CD14-positive monocyte (primary cell): ENCODE measurements at regions not wholly inside any gene's neighbourhood (a gene's known extent, or its start where the extent isn't known, plus 50 kb on each side); places are given as distances from the start of the nearest gene placed in this dataset.

Experiments
- DNase-seq, 3 donors: peaks; one replicate each; pipeline ENCODE4 v3.0.0-alpha.2; 2011 to 2022
- H2AFZ ChIP-seq: 2 replicates; pipeline ENCODE4 v1.6.0; 2012; ENCODE audit warnings: mild to moderate bottlenecking, low read depth, low read length, inconsistent platforms; ENCODE audit not compliant: insufficient read depth, poor library complexity, severe bottlenecking
- H3K27ac ChIP-seq, 2 donors: 1 replicate in 1 of 2; 2 replicates in 1 of 2; pipeline ENCODE4 v1.5.1; 2012 to 2013; ENCODE audit warnings: low read length in 2 of 2, control low read depth in 1 of 2, inconsistent platforms in 1 of 2, low read depth in 1 of 2, mild to moderate bottlenecking in 1 of 2
- H3K27me3 ChIP-seq, 2 donors: one replicate each; pipeline versions ENCODE4 v1.6.0 to v1.6.1; 2011 to 2013; ENCODE audit warnings: low read length in 2 of 2; ENCODE audit not compliant: control insufficient read depth in 2 of 2, insufficient read depth in 2 of 2
- H3K36me3 ChIP-seq, 2 donors: replicated peaks in 1 of 2; 1 replicate in 1 of 2; 2 replicates in 1 of 2; pipeline versions ENCODE4 v1.5.1 to v1.6.1; 2012 to 2013; ENCODE audit warnings: low read length in 2 of 2, control low read depth in 1 of 2, inconsistent platforms in 1 of 2, mild to moderate bottlenecking in 1 of 2; ENCODE audit not compliant: insufficient read depth in 2 of 2, control insufficient read depth in 1 of 2
- H3K4me1 ChIP-seq, 2 donors: 1 replicate in 1 of 2; 2 replicates in 1 of 2; pipeline versions ENCODE4 v1.5.1 to v1.6.1; 2012 to 2013; ENCODE audit warnings: low read length in 2 of 2, control low read depth in 1 of 2, inconsistent platforms in 1 of 2, mild to moderate bottlenecking in 1 of 2, moderate library complexity in 1 of 2; ENCODE audit not compliant: insufficient read depth in 2 of 2, control insufficient read depth in 1 of 2
- H3K4me2 ChIP-seq: replicated peaks from 2 replicates; pipeline ENCODE3; 2012; ENCODE audit warnings: low read length, moderate library complexity, mild to moderate bottlenecking; ENCODE audit not compliant: poor library complexity, severe bottlenecking; ENCODE audit errors: extremely low read depth
- H3K4me3 ChIP-seq, 3 experiments: fragments of 200-600 bp in 1 of 3; sonication (generic) in 1 of 3; replicated peaks in 1 of 3; 1 replicate in 2 of 3; 2 replicates in 1 of 3; pipeline ENCODE4 v1.5.1; 2011 to 2013; ENCODE audit warnings: low read length in 3 of 3, mild to moderate bottlenecking in 3 of 3, control low read depth in 2 of 3, low read depth in 2 of 3, inconsistent platforms in 1 of 3, moderate library complexity in 1 of 3
- H3K79me2 ChIP-seq: 2 replicates; pipeline ENCODE4 v1.6.0; 2012; ENCODE audit warnings: mild to moderate bottlenecking, control low read depth, inconsistent platforms, low read length, moderate library complexity; ENCODE audit not compliant: insufficient read depth
- H3K9ac ChIP-seq: 2 replicates; pipeline ENCODE4 v1.6.0; 2017; ENCODE audit warnings: low read length, mild to moderate bottlenecking; ENCODE audit not compliant: insufficient read depth, poor library complexity, severe bottlenecking
- H3K9me3 ChIP-seq, 2 donors: replicated peaks in 1 of 2; 1 replicate in 1 of 2; 2 replicates in 1 of 2; pipeline versions ENCODE4 v1.5.1 to v1.6.1; 2012 to 2013; ENCODE audit warnings: low read length in 2 of 2, control low read depth in 1 of 2; ENCODE audit not compliant: control insufficient read depth in 1 of 2, insufficient read depth in 1 of 2
- H4K20me1 ChIP-seq: 2 replicates; pipeline ENCODE4 v1.6.0; 2012; ENCODE audit warnings: mild to moderate bottlenecking, low read length, control low read depth, moderate library complexity; ENCODE audit not compliant: insufficient read depth
- H3K27ac Mint-ChIP-seq, 7 donors: one replicate each; pipeline ENCODE4 v1.8.0; 2020; ENCODE audit warnings: mild to moderate bottlenecking in 7 of 7, mixed read lengths in 7 of 7, moderate library complexity in 6 of 7, inconsistent platforms in 2 of 7
- H3K27me3 Mint-ChIP-seq, 3 donors: one replicate each; pipeline ENCODE4 v1.8.0; 2021 to 2022; ENCODE audit warnings: low read depth in 3 of 3, mild to moderate bottlenecking in 3 of 3, mixed read lengths in 3 of 3, moderate library complexity in 3 of 3, inconsistent platforms in 1 of 3
- H3K36me3 Mint-ChIP-seq, 2 donors: one replicate each; pipeline ENCODE4 v1.8.0; 2020; ENCODE audit warnings: mixed read lengths in 2 of 2, inconsistent platforms in 1 of 2, mild to moderate bottlenecking in 1 of 2
- H3K4me1 Mint-ChIP-seq: one replicate; pipeline ENCODE4 v1.8.0; 2020; ENCODE audit warnings: mild to moderate bottlenecking, mixed read lengths
- H3K4me3 Mint-ChIP-seq, 2 donors: one replicate each; pipeline ENCODE4 v1.8.0; 2020; ENCODE audit warnings: mild to moderate bottlenecking in 2 of 2, mixed read lengths in 2 of 2, moderate library complexity in 1 of 2
- H3K9me3 Mint-ChIP-seq, 7 donors: one replicate each; pipeline ENCODE4 v1.8.0; 2020 to 2022; ENCODE audit warnings: mixed read lengths in 7 of 7, mild to moderate bottlenecking in 6 of 7, moderate library complexity in 6 of 7, inconsistent platforms in 2 of 7
- CTCF ChIP-seq: fragments of 200-600 bp; IDR thresholded peaks from one replicate; pipeline ENCODE4 v1.8.0; 2022; ENCODE audit warnings: antibody characterized with exemption, mild to moderate bottlenecking
- WGBS: methylation state at CpG from one replicate; pipeline ENCODE4 v1.1.5; 2013; ENCODE audit warnings: missing lambda C conversion rate; ENCODE audit not compliant: insufficient coverage; 5-methylcytosine and 5-hydroxymethylcytosine counted together
- intact Hi-C, 2 donors: fragments of 100-400 bp; cut with micrococcal nuclease; formaldehyde crosslinking; loops; one replicate each; pipeline versions ENCODE4 v1.15.0 to v1.15.1; 2023

- H3K27me3 Mint-ChIP-seq = peaks cover 0 to 2% (median 0%) of the 10 kb centered on the region in 3 donors
- H3K36me3 ChIP-seq = no peaks in the 10 kb centered on the region
- peaks cover 0 to 4% (median 0%) of the 10 kb centered on the region in 7 donors for H3K9me3 Mint-ChIP-seq
- H3K4me1 Mint-ChIP-seq = no peaks in the 10 kb centered on the region
- WGBS = no CpG with 5 or more reads among the region's 2 CpGs
- H3K27me3 ChIP-seq = no peaks in the 10 kb centered on the region
- H3K9ac ChIP-seq = no peak overlapping the region
- no peaks in the 10 kb centered on the region for H3K79me2 ChIP-seq
- no peak overlapping the region for H3K4me3 ChIP-seq
- no peak for TF ChIP-seq CTCF
- no peaks in the 10 kb centered on the region for H3K9me3 ChIP-seq
- H3K27ac ChIP-seq = no peak overlapping the region
- H3K27ac Mint-ChIP-seq = no peak overlapping the region
- no peak for DNase-seq
- no peak overlapping the region for H2AFZ ChIP-seq
- intact Hi-C loops = no loop called here
- no peak overlapping the region for H3K4me3 Mint-ChIP-seq
- H4K20me1 ChIP-seq = no peaks in the 10 kb centered on the region
- H3K36me3 Mint-ChIP-seq = no peaks in the 10 kb centered on the region
- H3K4me1 ChIP-seq = no peaks in the 10 kb centered on the region
- H3K4me2 ChIP-seq = no peak overlapping the region
These were observed 318.4 kb upstream of the RGS18 start for GRCh38 chr1:191839891-191840290.

- Histone ChIP-seq H3K27me3 (no peaks in the 10 kb centered on the region), H4K20me1 (no peaks in the 10 kb centered on the region), H3K4me1 (no peaks in the 10 kb centered on the region), H3K27ac (no peak overlapping the region), H3K36me3 (no peaks in the 10 kb centered on the region), H3K4me3 (no peak overlapping the region), H3K9me3 (no peaks in the 10 kb centered on the region), H3K9ac (no peak overlapping the region), H2AFZ (no peak overlapping the region), H3K79me2 (no peaks in the 10 kb centered on the region), H3K4me2 (no peak overlapping the region)
- DNase-seq = no peak
- H3K9me3 Mint-ChIP-seq = peaks cover 0 to 3% (median 0%) of the 10 kb centered on the region in 7 donors
- no peak overlapping the region for H3K4me3 Mint-ChIP-seq
- H3K36me3 Mint-ChIP-seq = no peaks in the 10 kb centered on the region
- intact Hi-C loops = no loop called here
- H3K4me1 Mint-ChIP-seq = no peaks in the 10 kb centered on the region
- WGBS = no CpG with 5 or more reads among the region's 1 CpG
- no peak overlapping the region for H3K27ac Mint-ChIP-seq
- TF ChIP-seq CTCF = no peak
- no peaks in the 10 kb centered on the region for H3K27me3 Mint-ChIP-seq
These were observed 306.3 kb upstream of the RGS18 start for GRCh38 chr1:191851799-191852595.
